ENCODE measurements at regions not wholly inside any gene's neighbourhood (a gene's known extent, or its start where the extent isn't known, plus 50 kb on each side); places are given as distances from the start of the nearest gene placed in this dataset.

GRCh38 chr11:29029452-29029851, 921.3 kb downstream of the METTL15 start:
- DNase-seq: no peak

GRCh38 chr11:29027436-29027835, 919.2 kb downstream of the METTL15 start:
- no peak for DNase-seq

DNA sequence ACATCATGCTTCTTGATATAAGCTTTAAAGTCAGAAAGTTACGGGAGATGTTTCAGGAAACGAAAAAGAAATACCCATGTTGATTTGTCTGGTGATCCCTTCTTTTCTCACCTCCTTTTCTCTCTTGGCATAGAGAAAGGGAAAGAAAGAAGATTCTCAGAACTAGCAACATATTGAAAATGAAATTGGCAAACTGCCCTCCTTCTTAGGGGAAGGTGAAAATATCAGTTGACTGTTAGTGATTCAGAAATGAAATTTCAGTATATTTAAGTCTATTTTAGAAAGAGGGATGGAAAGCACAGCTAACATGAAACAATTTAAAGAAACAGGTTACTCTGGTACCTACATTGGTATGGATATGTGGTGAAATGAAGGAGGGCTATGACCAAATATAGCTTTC, 918.1 kb downstream of the METTL15 start:
- DNase-seq: no peak

DNA sequence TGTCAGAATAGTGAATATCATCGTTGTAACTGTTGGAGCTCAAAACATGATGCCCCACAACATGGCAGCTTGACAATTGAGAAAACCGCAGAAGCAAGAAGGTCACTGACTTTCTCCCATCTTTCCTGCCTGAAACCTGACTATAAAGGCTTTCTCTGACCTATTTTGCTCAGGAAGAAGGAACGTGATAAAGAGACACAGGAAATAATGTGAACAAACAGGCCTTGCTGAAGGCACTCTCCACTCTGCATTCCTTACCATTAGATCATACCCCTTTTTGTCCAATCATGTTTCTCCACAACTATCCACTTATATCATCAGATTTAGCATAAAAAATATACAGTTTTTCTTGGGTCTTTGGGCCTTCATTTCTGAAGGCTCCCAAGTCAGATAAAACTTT, 916.8 kb downstream of the METTL15 start:
- no peak for DNase-seq

GRCh38 chr11:29024386-29024785, 916.2 kb downstream of the METTL15 start:
- no peak for DNase-seq

DNA sequence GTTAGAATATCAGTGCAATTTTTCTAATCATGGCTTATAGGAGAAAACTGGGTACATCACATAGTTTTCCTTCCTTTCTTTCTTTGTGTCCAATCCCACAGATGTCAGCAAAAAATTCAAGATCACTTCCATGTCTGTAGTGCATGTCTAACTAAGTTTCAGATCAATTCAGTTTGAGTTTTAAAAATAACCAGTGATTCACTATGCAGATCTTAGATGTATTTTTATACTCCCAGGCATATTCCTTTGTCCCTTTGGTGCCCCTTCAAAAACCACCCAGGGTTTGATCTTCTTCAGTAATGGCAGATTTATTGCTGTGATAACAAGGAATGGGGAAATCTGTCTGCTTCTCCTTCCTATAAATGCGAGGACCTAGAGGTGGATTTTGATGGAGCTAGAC, 915.6 kb downstream of the METTL15 start:
- no peak for DNase-seq

- DNase-seq: no peak
Measured at GRCh38 chr11:29022676-29023075, 914.5 kb downstream of the METTL15 start.

GRCh38 chr11:29019960-29020683, 911.9 kb downstream of the METTL15 start:
- DNase-seq: peak; percentile 76

- DNase-seq: peak; percentile 93
Measured at GRCh38 chr11:29018631-29019030, 910.4 kb downstream of the METTL15 start.

- no peak for DNase-seq
Measured at GRCh38 chr11:29017941-29018340, 909.8 kb downstream of the METTL15 start.

GRCh38 chr11:29012507-29012906, 904.3 kb downstream of the METTL15 start:
- no peak for DNase-seq

GRCh38 chr11:29009426-29009825, 901.2 kb downstream of the METTL15 start:
- DNase-seq: no peak

DNA sequence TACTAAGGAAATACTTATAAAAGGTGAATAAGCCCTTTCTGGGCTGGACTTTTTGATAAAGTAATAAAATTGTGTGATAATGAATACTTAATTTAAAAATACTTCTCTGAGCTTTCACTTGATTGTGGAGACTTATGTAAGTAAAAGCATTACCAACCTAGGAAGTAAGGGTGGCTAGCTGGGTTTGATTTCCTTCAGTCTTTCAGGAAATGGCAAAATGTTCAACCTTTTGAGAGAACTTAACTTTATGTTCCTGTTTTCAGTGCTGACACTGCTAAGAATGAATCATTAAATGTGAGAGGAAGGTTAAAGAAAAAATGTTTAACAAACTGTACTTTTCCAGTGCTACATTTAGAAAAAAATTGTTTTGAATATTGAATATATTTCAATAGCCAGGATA, 900.3 kb downstream of the METTL15 start:
- DNase-seq: peak; percentile 37

GRCh38 chr11:29006668-29007067, 898.5 kb downstream of the METTL15 start:
- DNase-seq: peak; percentile 71

GRCh38 chr11:29005401-29005980, 897.3 kb downstream of the METTL15 start:
- no peak for DNase-seq

GRCh38 chr11:29002816-29003215, 894.6 kb downstream of the METTL15 start:
- DNase-seq: peak; percentile 49

DNA sequence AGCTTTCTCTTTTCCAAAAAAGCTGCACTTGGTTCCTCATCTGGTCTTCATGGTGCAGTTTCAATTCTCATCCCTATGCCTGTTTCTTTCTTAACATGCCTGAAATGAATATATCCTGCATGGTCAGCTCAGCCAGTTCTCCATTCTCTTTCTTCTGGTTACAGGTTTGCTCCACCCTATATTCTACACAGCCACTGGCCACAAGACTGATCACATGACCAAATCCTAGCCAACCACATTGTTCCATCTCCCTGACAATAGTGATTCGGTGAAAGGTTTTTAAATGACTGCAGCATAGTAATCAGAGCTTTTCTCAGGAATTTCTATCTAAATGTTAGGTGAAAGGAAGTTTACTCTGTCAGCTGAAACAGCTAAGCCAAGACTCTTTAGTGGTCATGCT, 891.4 kb downstream of the METTL15 start:
- no peak for DNase-seq

DNA sequence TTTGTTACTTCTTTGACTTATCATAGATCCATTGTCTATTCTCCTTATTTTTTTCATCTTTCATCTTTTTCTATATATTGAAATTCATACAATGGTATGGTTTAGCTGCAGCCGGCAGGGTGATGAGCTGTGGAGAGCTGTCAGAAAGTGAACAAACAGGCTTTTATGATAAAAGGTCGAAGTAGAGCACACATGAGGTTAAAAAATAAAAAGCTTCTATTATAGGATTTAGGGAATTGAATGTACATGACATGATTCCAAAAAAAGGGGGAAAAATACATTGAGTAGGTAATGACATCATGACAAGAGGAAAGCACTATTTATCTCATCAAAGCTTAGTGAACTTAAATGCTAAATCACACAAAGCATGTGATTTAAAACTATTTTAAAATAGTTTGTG, 884.8 kb downstream of the METTL15 start:
- DNase-seq: no peak

DNA sequence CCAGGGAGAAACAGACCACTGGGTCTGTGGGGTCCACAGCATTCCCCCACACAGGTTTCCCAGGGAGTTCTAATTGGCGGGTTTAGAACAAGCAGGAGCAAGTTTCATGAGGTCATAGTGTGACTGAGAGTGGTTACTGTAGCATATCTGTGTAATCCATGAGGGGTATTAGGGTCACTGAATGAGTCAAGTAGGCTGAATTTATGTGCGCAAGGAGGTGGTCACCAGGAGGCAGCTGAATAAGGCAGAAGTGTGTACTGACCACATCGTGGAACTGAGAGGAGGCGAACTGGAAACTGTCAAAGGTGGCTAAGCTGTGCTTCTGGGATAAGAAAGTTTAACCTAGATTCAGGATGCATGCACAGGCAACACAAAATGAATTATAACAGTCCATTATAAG, 876.0 kb downstream of the METTL15 start:
- no peak for DNase-seq

DNA sequence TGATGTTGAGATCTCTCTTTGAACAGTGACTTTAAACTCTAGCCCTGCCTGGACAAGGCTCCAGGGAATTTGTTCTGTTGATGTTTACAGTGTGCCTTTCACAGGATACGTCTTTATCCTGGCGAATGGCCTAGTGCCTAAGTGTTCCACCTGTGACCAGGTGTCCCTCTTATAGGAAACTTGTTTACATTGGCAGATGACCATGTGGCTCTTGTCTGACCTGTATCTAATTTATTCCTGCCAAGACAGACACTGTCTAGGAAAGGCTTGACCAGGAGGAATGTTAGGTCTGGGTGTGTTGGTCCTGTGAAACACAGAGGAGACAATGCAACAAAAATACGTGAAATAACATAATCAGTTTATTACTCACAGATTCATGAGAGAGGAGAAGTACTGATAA, 875.6 kb downstream of the METTL15 start:
- DNase-seq: no peak

DNA sequence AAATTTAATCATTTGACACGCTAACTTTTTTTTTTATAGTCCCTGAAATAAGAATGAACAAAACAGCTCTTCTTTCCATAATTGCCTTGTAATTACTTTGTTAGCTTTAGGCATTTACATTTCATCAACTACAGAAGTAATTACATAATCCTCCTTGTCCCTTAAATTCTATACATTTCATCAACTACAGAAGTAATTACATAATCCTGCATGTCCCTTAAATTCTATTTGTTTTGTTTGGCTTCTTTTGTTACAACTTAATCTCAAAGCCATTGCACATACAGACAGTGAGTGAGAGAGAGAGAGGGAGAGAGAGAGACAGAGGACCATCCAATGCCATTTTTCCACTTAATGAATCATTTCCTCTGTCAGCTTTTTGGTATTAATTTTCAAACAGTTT, 873.2 kb downstream of the METTL15 start:
- no peak for DNase-seq

DNA sequence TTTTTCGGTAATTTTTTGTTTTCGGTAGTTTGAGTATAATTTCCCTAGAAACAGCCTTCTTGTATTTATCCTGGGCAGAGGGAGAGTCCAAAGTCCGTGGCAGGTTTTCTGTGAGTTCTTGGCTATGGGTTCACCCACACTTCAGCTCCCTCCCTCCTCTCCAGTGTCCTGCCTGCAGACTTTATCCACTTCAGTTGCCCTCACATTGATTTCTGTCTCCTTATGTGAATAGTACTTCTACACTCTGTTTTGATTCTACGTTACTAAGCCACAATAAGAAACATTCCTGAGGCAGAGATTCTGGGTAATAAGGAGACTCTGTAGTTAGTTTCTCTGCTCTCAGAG, 868.6 kb downstream of the METTL15 start:
- no peak for DNase-seq

- no peak for DNase-seq
Measured at GRCh38 chr11:28976012-28976800, 868.0 kb downstream of the METTL15 start.

DNA sequence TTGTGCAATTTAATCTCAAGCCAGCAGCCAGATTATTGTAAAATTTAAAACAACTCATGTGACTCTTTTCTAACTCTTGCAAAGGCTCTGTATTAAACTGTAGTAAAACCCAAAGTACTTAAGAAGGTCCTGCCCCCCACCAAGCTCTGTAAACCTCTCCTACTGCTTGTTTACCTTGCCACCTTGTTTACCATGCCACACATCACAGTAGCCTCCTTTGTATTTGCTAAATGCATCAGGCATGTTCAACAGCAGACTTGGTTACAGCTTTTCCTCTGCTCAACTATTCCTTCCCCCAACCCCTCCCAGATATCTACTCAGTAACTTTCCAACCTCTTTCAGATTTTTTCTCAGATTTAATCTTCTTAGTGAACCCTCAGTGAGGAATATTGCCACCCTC, 861.6 kb downstream of the METTL15 start:
- DNase-seq: no peak
